Hepatocyte (in vitro differentiated cells): ENCODE measurements at regions not wholly inside any gene's neighbourhood (a gene's known extent, or its start where the extent isn't known, plus 50 kb on each side); places are given as distances from the start of the nearest gene placed in this dataset.

Source experiments
- DNase-seq: peaks from one replicate; pipeline ENCODE4 v3.0.0-alpha.2; 2016; ENCODE audit warnings: low spot score
- H2AFZ ChIP-seq: fragments of 200-600 bp; sonication (generic); 2 replicates; pipeline ENCODE4 v1.6.0; 2016; ENCODE audit warnings: antibody characterized with exemption, mild to moderate bottlenecking
- H3K27ac ChIP-seq: fragments of 200-600 bp; sonication (generic); 2 replicates; pipeline ENCODE4 v1.5.1; 2016; ENCODE audit warnings: mild to moderate bottlenecking
- H3K27me3 ChIP-seq: fragments of 200-600 bp; sonication (generic); 2 replicates; pipeline ENCODE4 v1.6.1; 2016
- H3K36me3 ChIP-seq: fragments of 200-600 bp; sonication (generic); replicated peaks from 2 replicates; pipeline ENCODE4 v1.5.1; 2016; ENCODE audit warnings: low read depth; ENCODE audit not compliant: insufficient read depth
- H3K4me1 ChIP-seq: fragments of 200-600 bp; sonication (generic); 2 replicates; pipeline ENCODE4 v1.5.1; 2016; ENCODE audit warnings: mild to moderate bottlenecking, moderate library complexity; ENCODE audit not compliant: insufficient read depth
- H3K4me2 ChIP-seq: fragments of 200-600 bp; sonication (generic); 2 replicates; pipeline ENCODE4 v1.6.0; 2016
- H3K4me3 ChIP-seq: fragments of 200-600 bp; sonication (generic); 2 replicates; pipeline ENCODE4 v1.5.1; 2016; ENCODE audit warnings: mild to moderate bottlenecking
- H3K79me2 ChIP-seq: fragments of 200-600 bp; sonication (generic); 2 replicates; pipeline ENCODE4 v1.6.0; 2017; ENCODE audit warnings: mild to moderate bottlenecking
- H3K9me2 ChIP-seq: fragments of 200-600 bp; sonication (generic); replicated peaks from 2 replicates; pipeline ENCODE4 v1.6.0; 2017; ENCODE audit warnings: mild to moderate bottlenecking; ENCODE audit not compliant: insufficient read depth
- H3K9me3 ChIP-seq: fragments of 200-600 bp; sonication (generic); 2 replicates; pipeline ENCODE4 v1.5.1; 2016; ENCODE audit warnings: low read depth, mild to moderate bottlenecking
- H4K20me1 ChIP-seq: fragments of 200-600 bp; sonication (generic); 2 replicates; pipeline ENCODE4 v1.6.0; 2016; ENCODE audit warnings: mild to moderate bottlenecking; ENCODE audit not compliant: insufficient read depth, poor library complexity, severe bottlenecking
- EZH2 ChIP-seq: fragments of 200-600 bp; sonication (generic); IDR thresholded peaks from 2 replicates; pipeline ENCODE4 v1.6.1; 2016; ENCODE audit warnings: antibody characterized with exemption, mild to moderate bottlenecking, borderline replicate concordance
- EZH2phosphoT487 ChIP-seq: fragments of 200-600 bp; sonication (generic); IDR thresholded peaks from one replicate; pipeline ENCODE4 v1.6.1; 2018; ENCODE audit warnings: antibody characterized with exemption, mild to moderate bottlenecking, low read depth, moderate library complexity; ENCODE audit not compliant: unreplicated experiment, severe bottlenecking
- WGBS: methylation state at CpG from one replicate; pipeline ENCODE4 v1.1.6; 2016; ENCODE audit warnings: low lambda C conversion rate; ENCODE audit errors: missing lambda C conversion rate; 5-methylcytosine and 5-hydroxymethylcytosine counted together
- TF ChIP-seq, protein P1 (sequence below): fragments of 200-600 bp; sonication (generic); IDR thresholded peaks from 2 replicates; pipeline ENCODE4 v1.5.1; 2016; ENCODE audit warnings: antibody characterized with exemption, mild to moderate bottlenecking; ENCODE audit not compliant: poor library complexity

DNA sequence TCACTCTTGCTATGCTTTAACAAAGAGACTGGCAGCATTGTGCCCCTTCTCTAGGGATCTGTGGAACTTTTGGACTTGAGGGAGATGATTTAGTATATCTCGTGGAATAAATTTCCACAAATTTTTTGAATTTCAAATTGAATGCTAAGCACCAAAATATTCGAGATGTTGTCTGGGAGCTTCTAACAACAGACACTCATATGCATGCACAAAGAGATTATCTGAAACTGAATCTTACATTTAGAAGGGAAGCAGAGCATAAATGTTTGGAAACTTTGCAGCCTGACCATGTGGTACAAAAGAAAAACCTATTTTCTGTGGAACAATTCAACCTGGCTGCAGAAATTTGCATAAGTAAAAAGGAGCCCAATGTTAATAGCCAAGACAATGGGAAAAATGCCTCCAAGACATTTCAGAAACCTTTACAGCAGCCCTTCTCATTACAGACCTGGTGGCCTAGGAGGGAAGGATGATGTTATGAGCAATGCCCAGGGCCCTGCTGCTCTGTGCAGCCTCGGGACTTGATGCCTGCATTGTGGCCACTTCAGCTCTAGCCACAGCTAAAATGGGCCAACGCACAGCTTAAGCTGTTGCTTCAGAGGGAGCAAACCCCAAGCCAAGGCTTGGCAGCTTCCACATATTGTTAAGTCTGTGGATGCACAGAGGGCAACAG, 285.8 kb upstream of the FAM174A start:
- no peaks in the 10 kb centered on the region for H3K9me2 ChIP-seq
- H3K4me3 ChIP-seq: no peak overlapping the region
- H3K9me3 ChIP-seq: no peaks in the 10 kb centered on the region
- H3K79me2 ChIP-seq: no peaks in the 10 kb centered on the region
- DNase-seq: no peak
- WGBS: 88% methylated on average over 4 of the region's 4 CpGs
- TF ChIP-seq EZH2phosphoT487 (no peak), EZH2 (no peak)
- TF ChIP-seq, protein P1, sequence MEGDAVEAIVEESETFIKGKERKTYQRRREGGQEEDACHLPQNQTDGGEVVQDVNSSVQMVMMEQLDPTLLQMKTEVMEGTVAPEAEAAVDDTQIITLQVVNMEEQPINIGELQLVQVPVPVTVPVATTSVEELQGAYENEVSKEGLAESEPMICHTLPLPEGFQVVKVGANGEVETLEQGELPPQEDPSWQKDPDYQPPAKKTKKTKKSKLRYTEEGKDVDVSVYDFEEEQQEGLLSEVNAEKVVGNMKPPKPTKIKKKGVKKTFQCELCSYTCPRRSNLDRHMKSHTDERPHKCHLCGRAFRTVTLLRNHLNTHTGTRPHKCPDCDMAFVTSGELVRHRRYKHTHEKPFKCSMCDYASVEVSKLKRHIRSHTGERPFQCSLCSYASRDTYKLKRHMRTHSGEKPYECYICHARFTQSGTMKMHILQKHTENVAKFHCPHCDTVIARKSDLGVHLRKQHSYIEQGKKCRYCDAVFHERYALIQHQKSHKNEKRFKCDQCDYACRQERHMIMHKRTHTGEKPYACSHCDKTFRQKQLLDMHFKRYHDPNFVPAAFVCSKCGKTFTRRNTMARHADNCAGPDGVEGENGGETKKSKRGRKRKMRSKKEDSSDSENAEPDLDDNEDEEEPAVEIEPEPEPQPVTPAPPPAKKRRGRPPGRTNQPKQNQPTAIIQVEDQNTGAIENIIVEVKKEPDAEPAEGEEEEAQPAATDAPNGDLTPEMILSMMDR: no peak
- no peaks in the 10 kb centered on the region for H3K4me1 ChIP-seq
- H4K20me1 ChIP-seq: no peaks in the 10 kb centered on the region
- no peak overlapping the region for H3K4me2 ChIP-seq
- H3K36me3 ChIP-seq: no peaks in the 10 kb centered on the region
- H2AFZ ChIP-seq: no peak overlapping the region
- H3K27ac ChIP-seq: no peak overlapping the region
- no peaks in the 10 kb centered on the region for H3K27me3 ChIP-seq

DNA sequence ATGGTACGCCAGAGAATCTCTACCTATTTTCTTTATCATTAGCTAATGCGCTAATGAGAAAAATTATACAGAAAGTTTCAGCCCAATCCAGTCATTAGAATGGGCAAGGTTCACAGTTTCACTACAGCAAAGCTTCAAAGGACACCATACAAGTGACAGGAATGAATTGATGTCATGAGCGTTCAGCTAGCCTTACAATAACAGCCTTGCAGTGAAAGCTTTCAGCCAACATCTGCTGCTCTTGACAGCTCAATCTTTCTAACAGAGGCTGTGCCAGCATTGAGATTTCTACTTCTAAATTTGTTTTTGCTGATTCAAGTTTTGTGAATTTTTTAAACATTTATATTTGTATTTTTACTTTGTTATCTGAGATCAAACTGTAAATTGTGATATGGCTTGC, 302.4 kb upstream of the FAM174A start:
- DNase-seq: no peak
- TF ChIP-seq EZH2: no peak
- no peak for TF ChIP-seq EZH2phosphoT487
- TF ChIP-seq, protein P1: no peak
- WGBS: 84% methylated on average over 3 of the region's 3 CpGs
- Histone ChIP-seq H3K9me2 (no peaks in the 10 kb centered on the region), H4K20me1 (no peaks in the 10 kb centered on the region), H3K4me1 (no peaks in the 10 kb centered on the region), H3K9me3 (no peaks in the 10 kb centered on the region), H3K36me3 (no peaks in the 10 kb centered on the region), H3K27ac (no peak overlapping the region), H3K4me3 (no peak overlapping the region), H3K79me2 (no peaks in the 10 kb centered on the region), H3K4me2 (no peak overlapping the region), H2AFZ (no peak overlapping the region), H3K27me3 (no peaks in the 10 kb centered on the region)

DNA sequence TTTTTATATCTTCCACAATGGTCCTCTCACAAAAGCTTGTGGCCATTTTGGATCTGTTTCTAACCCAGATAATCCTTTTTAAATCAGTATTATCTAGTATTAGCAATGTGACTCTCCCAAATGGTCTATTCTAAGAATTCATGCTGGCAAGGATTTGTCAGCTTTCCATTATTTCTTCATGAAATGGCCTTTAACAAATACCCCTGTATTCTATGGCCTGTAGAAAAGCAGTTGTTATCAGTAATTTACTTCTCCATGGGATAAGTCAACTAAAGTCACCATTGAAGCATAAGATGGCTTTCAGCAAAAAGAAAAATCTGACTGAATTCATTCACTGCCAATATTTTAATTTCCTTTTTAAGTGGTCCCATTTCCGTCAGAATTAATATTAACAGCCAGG, 346.4 kb upstream of the FAM174A start:
- H4K20me1 ChIP-seq: no peaks in the 10 kb centered on the region
- no peaks in the 10 kb centered on the region for H3K27me3 ChIP-seq
- no peaks in the 10 kb centered on the region for H3K4me1 ChIP-seq
- no peak overlapping the region for H3K4me2 ChIP-seq
- no peaks in the 10 kb centered on the region for H3K9me3 ChIP-seq
- DNase-seq: no peak
- TF ChIP-seq, protein P1: no peak
- no peak for TF ChIP-seq EZH2
- TF ChIP-seq EZH2phosphoT487: no peak
- no peak overlapping the region for H3K4me3 ChIP-seq
- H3K27ac ChIP-seq: no peak overlapping the region
- H2AFZ ChIP-seq: no peak overlapping the region
- WGBS: 82% methylated on average over 1 of the region's 1 CpG
- no peaks in the 10 kb centered on the region for H3K9me2 ChIP-seq
- H3K79me2 ChIP-seq: no peaks in the 10 kb centered on the region
- H3K36me3 ChIP-seq: no peaks in the 10 kb centered on the region
